HTR-8/SVneo (cell line): ENCODE measurements at regions not wholly inside any gene's neighbourhood (a gene's known extent, or its start where the extent isn't known, plus 50 kb on each side); places are given as distances from the start of the nearest gene placed in this dataset.

Experiments
- DNase-seq: peaks from one replicate; pipeline ENCODE4 v3.0.0; 2011; ENCODE audit warnings: low spot score, mixed read lengths; ENCODE audit not compliant: insufficient read length
- FAIRE-seq: peaks from 2 replicates; lab custom pipeline; 2011; peaks lifted over from hg19 to GRCh38; lab: Jason Lieb, UNC

DNA sequence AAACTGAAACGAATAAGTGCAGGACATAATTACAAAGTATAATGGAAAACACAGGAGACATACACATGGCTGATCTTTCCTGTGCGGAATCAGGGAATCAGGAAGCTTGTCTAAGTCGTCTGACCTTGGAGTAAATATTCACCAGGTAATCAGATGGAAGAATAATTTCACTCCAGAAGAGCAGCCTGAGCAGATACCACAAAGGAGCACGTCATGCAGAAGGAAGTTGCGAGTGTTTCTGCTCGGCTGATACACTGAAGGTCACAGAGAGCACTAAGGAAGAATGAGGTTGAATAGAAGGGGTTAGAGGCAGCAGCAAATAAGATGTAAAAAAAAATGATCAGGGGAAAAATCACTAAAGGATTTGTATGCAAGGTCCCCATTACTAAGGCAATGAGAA is 122.3 kb upstream of the GPC6 start:
- no peak for DNase-seq
- FAIRE-seq: no peak

DNA sequence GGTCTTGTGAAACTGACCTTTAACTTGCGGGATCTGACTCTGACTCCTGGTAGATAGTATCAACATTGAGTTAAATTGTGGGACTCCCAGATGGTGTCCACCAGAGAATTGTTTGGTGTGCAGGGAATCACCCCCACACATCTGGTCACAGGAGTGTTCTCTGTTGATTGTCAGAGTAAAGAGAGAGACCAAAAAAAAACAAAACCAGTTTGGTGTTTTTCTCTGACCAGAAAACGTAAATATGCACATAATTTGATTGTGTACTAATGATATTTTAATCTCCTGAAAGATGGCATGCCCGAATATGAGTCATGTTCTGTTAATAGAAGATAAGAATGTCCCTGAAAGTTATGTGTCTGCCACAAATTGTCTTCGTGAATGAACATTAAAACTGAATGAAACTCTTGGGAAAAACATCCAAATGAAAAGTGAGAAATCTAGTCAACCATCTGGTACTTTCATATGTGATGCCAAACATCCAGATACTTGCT is 118.5 kb upstream of the GPC6 start:
- FAIRE-seq (no peak), DNase-seq (no peak)

DNA sequence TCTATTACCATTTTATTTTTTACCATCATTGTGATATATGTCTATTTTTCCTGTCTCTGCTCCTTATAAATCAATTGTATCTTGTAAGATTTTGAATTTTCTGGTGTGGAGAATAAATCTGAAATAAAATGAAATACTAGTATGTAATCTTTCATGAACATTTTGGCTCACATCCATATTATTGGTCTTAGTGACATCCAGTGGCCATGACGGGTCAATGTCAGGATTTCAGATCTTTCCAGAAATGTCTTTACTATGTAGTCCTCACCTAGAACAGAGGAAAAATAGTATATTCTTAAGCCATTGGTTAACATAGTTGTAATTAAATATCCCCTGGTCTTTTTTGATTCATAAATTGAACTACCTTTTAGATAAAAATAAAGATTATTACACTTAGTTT is 109.8 kb upstream of the GPC6 start:
- DNase-seq: no peak
- FAIRE-seq: no peak

DNA sequence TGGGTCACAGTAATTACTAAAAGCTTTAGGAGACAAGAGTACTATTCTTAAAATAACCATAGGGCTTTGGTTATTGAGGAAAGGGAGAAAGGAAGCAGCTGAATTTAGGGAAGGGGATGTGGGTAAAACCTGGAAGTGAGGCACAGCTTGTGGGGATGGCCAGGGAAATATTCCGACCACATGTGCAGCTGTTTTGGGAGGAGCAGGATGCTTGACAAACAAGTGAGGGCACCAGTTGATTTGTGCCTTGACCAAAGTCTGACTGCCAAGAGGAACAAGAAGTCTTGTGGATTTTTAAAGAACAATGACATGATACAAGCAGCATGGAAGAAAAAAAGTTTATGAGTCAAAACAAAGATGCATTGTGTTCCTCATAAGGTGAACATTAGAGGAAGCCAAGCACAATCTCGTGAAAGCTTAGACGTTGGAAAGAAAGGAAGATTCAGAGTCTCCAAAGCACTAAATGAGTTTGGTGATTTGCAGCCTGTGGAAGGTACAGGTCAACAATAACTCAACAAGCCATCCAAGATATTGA is 108.5 kb upstream of the GPC6 start:
- FAIRE-seq (no peak), DNase-seq (no peak)

DNA sequence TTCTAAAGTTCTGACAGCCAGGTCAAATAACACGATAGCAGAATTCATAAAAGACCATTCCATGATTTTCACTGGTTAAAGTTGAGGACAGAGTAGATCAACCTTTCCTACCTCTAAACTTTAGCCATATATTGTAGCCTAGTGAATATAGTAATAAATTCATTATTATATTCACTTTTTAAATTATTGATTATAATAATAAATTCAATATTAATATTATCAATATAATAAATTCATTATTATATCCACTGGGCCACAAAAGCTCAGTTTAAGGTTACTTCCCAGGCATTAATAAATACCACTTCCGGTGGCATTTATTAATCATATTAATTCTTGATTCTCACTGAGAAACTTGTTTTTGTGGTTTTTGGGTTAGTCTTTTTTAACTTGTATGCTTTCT is 85.7 kb upstream of the GPC6 start:
- FAIRE-seq (no peak), DNase-seq (no peak)

DNA sequence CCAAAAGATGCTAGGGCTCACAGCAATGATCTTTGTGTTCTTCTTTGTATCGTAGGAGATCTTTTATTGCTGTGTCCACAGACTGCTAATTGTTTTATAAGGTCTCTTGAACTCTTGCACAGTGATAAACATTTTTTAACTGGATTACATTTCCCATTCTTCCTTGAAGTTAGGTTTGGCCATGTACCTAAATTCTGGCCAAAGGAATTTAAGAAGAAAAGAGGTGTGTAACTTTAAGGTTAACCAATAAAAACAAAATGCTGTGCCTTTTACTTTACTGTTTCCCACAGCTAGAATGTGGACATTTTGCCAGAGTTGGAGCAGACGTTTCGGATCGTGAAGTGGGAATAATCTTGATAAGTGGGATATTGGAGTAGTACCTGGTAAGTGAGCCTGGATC is 82.6 kb upstream of the GPC6 start:
- FAIRE-seq (no peak), DNase-seq (no peak)

DNA sequence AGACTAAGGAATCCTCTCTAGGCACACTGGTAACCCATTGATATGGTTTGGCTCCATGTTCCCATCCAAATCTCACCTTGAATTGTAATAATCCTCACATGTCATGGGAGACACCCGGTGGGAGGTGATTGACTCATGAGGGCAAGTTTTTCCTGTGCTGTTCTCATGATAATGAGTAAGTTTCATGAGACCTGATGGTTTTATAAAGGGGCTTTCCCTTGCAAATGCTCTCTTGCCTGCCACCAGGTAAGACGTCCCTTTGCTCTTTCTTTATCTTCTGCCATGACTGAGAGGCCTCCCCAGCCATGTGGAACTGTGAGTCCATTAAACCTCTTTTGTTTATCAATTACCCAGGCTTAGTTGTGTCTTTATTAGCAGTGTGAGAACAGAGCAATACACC is 81.4 kb upstream of the GPC6 start:
- no peak for FAIRE-seq

DNA sequence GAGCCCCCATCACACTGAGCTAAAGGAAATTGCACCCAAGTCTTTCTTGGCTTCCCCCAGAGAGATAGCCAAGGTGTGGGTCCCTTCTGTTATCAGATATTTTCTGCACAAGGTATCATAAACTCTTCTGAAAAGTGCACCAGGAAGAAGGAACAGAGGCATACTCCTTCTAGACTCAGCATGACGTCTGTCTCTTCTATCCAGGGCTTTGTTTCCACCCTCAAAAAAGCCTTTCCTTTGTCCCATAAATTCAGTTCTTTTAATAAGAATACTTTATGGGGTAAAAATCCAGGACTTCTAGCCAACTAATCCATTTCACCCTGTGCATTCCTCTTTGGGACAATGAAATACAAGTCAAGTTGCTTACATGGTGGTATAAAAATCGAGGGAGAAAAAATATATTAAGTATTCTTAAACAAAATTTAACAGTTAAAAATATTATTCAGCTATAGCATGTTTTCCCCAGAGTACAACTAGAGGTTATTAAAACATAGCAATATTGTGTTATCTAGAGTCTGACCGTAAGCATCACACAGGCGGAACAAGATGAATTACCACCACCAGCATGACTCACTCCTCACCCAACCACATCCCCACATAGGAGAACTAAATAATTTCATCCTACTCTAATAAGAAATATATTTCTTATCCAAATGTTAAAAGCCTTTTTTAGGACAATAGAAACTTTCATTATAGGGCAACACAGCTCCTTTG is 79.9 kb upstream of the GPC6 start:
- FAIRE-seq: no peak
- no peak for DNase-seq

More for the DNA sequence above, 81.4 kb upstream of the GPC6 start:
- no peak for DNase-seq

DNA sequence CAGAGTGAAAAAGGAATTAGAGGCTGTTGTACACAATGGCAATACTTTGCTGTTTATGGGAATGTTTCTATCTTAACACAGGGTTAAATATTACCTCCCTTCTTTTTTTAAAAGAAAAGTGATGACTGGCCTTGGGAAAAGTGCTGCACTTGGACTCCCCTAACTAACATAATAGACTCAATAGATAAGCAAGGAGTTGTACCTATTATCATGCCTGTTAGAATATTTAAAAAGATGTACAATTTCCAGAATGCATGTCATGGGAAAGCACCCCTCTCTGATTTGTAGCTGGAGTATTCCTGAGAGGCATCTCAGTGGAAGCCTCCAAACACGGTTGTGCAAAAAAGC is 79.3 kb upstream of the GPC6 start:
- FAIRE-seq: no peak

DNA sequence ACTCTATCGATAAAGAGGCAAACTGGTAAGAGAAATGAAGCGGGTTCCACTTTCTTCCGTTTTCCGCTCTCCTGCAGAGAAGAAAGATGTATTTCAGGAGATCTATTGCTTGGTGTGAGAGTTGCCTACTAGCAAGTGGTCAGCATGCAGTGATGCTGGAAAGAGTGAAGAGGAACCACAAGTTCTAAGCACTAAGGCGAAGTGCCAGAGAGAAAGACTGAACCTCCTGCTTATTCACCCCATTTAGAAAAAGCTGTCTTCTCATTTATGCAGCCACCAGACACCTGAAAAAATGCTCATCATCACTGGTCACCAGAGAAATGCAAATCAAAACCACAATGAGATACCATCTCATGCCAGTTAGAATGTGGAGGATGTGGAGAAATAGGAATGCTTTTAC is 78.7 kb upstream of the GPC6 start:
- FAIRE-seq (no peak), DNase-seq (no peak)

More for the DNA sequence above, 79.3 kb upstream of the GPC6 start:
- DNase-seq: no peak

DNA sequence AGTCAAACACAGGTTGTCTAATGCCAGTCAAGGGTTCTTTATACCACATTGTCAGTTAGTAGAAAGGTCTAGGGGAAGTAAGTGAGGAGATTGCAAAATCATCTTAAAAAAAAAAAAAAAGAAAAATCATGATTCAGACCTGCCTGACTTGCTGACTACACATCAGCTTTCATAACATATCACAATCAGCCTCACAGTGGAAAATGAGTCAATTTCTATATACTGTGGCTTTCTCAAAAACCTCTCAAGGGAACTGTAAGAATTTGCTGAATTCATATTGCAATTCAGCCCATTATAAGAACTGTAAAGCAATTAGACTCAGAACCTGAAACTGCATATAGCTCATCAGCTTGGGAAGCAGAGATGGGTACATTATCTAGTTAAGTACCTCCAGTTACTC is 75.3 kb upstream of the GPC6 start:
- FAIRE-seq: no peak
- DNase-seq: no peak

DNA sequence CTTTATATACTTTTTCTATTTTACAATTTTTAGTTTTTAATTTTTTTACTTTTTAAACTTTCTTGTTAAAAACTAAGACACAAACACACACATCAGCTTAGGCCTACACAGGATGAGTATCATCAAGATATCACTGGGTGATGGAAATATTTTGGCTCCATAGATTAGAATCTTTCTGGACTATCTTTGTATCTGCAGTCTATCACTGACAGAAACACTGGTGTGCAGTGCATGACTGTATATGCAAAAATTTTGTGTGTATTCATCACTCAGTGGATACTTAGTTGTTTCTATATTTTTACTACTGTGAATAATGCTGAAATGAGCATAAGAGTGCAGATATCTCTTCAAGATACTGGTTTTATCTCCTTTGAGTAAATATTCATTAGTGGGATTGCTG is 68.0 kb upstream of the GPC6 start:
- DNase-seq (no peak), FAIRE-seq (no peak)

DNA sequence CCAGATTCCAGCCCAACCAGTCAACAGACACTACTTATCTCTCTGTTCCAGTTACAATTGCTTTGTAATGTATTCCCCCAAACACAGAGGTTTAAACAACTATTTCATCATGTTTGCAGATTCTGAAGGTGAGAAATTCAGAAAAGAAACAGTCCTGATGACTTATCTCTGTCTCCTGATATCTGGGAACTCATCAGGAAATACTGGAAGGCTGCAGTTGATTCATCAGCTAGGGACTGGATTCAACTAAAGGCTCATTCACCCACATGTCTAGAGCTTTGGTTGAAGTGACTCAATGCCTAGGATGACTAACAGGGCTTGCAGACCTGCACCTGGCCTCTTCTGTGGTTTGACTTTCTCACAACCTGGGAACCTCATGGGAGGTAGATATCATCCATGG is 56.6 kb upstream of the GPC6 start:
- FAIRE-seq: no peak
- DNase-seq: no peak

DNA sequence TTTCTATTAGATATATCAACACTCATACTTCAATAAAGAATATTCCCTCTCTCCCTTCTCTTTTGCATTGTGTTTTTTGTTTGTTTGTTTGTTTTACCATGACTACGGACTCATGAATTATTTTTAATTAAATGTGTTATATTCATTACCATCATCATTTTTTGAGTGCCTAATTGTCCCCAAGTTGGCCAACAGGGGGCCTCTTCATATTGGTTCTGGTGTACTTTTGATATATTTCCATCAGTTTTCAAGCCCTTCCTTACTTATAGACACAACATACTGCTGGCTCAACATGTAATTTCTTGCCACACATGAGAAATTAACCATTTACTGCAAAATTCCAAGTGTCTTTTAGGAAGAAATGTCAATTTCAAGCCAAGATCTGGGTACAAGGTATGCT is 54.5 kb upstream of the GPC6 start:
- DNase-seq: no peak
- no peak for FAIRE-seq

DNA sequence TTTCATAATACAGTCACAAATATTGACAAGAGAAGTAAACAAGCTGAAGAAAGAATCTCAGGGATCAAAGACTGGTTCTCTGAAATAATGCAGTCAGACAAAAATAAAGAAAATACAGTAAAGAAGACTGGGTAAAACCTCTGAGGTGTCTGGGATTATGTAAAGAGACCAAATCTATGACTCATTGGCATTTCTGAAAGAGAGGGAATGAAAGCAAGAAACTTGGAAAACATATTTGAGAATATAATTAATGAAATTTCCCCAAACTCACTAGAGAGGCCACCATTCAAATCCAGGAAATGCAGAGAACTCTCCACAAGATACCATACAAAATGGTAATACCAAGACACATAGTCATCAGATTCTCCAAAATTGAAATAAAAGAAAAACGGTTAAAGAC is 53.0 kb upstream of the GPC6 start:
- no peak for FAIRE-seq
- no peak for DNase-seq

DNA sequence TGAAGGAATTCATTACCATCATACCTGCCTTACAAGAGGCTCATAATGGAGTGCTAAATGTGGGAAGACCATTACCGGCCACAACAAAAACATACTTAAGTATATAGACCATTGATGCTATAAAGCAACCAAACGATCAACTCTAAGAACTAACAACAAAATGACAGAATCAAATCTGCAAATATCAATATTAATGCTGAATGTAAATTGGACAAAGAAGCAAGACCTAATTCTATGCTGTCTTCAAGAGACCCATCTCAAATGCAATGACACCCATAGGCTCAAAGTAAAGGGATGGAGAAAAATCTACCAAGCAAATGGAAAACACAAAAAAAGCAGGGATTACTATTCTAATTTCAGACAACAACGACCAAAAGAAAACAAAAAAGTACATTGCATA is 52.3 kb upstream of the GPC6 start:
- no peak for DNase-seq
- no peak for FAIRE-seq
